T-helper 17 cell (primary cell): ENCODE measurements at regions not wholly inside any gene's neighbourhood (a gene's known extent, or its start where the extent isn't known, plus 50 kb on each side); places are given as distances from the start of the nearest gene placed in this dataset.

ENCODE experiments used
- ATAC-seq: fragments of 150-1000 bp; cut with Tn5 transposase; 2 replicates; pipeline ENCODE4 v1.10.0; 2021; ENCODE audit warnings: mild to moderate bottlenecking, moderate library complexity
- DNase-seq, 3 donors: peaks; one replicate each; pipeline versions ENCODE4 v3.0.0 to v3.0.0-alpha.2; 2020 to 2021
- H3K9me3 ChIP-seq: one replicate; pipeline ENCODE4 v1.7.0; 2013; ENCODE audit warnings: low read length, mild to moderate bottlenecking; ENCODE audit not compliant: control insufficient read depth, poor library complexity, severe bottlenecking
- H3K27ac Mint-ChIP-seq: one replicate; pipeline ENCODE4 v1.8.0; 2022; ENCODE audit warnings: mild to moderate bottlenecking, moderate library complexity, mixed read lengths
- H3K27me3 Mint-ChIP-seq: one replicate; pipeline ENCODE4 v1.8.0; 2022; ENCODE audit warnings: mixed read lengths
- H3K36me3 Mint-ChIP-seq: one replicate; pipeline ENCODE4 v1.8.0; 2022; ENCODE audit warnings: low read depth, mixed read lengths
- H3K4me1 Mint-ChIP-seq: one replicate; pipeline ENCODE4 v1.8.0; 2022; ENCODE audit warnings: mild to moderate bottlenecking, mixed read lengths
- H3K4me3 Mint-ChIP-seq: one replicate; pipeline ENCODE4 v1.8.0; 2022; ENCODE audit warnings: mild to moderate bottlenecking, moderate library complexity, mixed read lengths

DNA sequence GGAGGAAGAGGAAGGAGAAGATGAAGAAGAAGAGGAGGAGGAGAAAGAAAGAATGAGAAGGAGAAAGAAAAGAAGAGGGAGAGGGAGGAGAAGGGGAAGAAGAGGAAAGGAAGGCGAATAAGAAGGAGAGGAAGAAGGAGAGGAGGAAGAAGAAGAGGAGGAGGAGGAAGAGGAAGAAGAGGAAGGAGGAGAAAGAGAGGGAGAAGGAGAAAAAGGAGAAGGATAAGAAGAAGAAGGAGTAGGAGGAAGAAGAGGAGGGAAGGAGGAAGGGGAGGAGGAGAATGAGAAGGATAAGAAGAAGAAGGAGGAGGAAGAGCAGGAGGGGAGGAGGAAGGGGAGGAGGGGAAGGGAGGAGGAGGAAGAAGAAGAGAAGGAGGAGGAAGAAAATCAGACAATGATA, 149.2 kb upstream of the LYZL2 start:
- no peaks in the 10 kb centered on the region for H3K9me3 ChIP-seq
- Mint-ChIP-seq H3K4me3 (no peak overlapping the region), H3K27me3 (peaks cover 18% of the 10 kb centered on the region), H3K4me1 (peaks cover 7% of the 10 kb centered on the region), H3K36me3 (no peaks in the 10 kb centered on the region), H3K27ac (no peak overlapping the region)
- DNase-seq (no peak), ATAC-seq (no peak)

DNA sequence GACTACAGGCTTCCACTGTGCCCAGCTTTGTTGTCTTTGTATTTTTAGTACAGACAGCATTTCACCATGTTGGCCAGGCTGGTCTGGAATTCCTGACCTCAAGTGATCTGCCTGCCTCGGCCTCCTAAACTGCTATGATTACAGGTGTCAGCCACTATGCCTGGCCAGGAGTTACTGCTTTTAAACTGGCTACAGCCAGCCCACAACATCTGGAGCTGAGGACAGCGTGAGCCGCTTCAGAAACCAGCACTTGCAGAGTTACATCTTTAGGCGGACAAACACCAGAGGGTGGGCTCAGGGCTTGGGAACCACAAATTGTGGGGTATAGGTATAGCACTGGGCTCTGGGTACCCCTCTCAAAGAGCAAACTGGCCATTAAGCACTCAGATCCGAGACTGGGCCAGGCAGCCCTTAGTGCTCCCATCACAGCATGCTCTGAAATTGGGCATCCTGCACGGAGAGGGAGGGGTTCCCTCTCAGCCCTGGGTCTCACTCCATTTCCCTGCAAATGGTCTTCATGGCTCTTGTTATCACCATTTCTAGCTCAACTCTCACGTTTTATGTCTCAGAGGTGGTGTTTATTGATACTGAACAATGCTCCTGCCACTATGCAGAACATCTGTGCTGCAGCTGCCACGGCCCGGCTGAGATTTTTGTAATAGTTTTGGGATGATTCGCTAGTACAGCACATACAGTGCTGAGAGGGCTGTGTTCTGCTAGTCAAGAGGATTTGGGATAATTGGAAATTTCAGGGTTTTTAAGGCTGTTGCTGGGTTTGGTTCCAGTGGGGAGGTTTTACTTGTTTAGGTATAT, 146.4 kb upstream of the LYZL2 start:
- no peak for ATAC-seq
- peaks cover 2% of the 10 kb centered on the region for H3K4me1 Mint-ChIP-seq

DNA sequence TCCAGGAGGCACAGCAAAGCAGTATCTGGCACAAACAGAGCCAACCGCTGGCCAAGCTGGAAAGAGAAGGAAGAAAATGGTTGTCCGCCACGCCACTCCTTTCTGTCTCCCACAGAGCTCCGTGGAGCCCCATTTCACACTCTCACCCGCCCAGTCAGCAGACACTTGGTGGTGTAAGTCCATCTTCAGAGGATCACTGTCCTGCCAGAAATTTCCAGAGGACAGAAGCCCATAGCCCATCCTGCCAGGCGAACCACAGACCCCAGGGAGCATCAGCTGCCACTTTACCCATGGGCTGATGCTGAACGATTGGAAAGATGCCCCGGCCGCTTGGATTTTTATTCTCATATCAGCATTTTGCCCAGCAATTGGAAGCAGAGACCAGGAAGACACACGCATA, 144.7 kb upstream of the LYZL2 start:
- H3K4me1 Mint-ChIP-seq, result no peaks in the 10 kb centered on the region
- H3K9me3 ChIP-seq, result no peaks in the 10 kb centered on the region
- ATAC-seq (no peak), DNase-seq (no peak)
- no peaks in the 10 kb centered on the region for H3K36me3 Mint-ChIP-seq
- peaks cover 10% of the 10 kb centered on the region for H3K27me3 Mint-ChIP-seq
- no peak overlapping the region for H3K27ac Mint-ChIP-seq
- no peak overlapping the region for H3K4me3 Mint-ChIP-seq

More for the DNA sequence above, 146.4 kb upstream of the LYZL2 start:
- H3K9me3 ChIP-seq, result no peaks in the 10 kb centered on the region
- DNase-seq, result no peak
- no peaks in the 10 kb centered on the region for H3K36me3 Mint-ChIP-seq
- H3K27me3 Mint-ChIP-seq, result peaks cover 18% of the 10 kb centered on the region
- peak overlapping the region; percentile 2 for H3K27ac Mint-ChIP-seq
- H3K4me3 Mint-ChIP-seq, result no peak overlapping the region

DNA sequence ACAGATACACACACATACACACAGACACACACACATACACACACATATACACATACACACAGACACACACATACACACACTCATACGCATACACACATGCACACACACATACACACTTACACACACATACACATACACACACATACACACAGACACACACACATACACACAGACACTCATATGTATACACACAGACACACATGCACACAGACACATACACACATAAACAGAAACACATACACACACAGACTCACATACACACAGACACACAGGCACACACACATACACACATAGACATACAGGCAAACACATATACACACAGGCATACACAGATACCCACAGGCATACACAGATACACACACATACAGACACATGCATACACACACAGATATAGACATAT, 143.9 kb upstream of the LYZL2 start:
- ATAC-seq (no peak), DNase-seq (no peak)
- Mint-ChIP-seq H3K4me3 (no peak overlapping the region), H3K4me1 (no peaks in the 10 kb centered on the region), H3K27ac (no peak overlapping the region), H3K27me3 (peaks cover 2% of the 10 kb centered on the region), H3K36me3 (no peaks in the 10 kb centered on the region)
- H3K9me3 ChIP-seq, result no peaks in the 10 kb centered on the region

DNA sequence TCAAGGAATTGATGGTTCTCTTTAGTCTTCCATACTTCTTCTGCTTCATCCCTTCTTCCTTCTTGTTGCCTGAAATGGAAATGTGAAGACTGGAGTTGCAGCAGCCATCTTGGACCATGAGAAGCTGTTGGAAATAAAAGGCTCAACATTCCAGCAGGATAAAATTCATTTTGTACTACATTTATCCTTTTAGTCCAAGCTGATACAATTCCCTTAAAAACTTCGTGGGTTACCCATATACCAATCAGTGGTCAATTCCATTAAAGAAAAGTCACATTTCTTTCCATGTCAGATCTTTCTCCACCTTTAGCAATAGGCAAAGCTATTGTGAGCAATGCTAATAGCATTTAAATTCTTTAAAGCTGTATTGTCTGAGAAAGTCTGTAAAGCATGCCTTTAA, 141.3 kb upstream of the LYZL2 start:
- no peak overlapping the region for H3K4me3 Mint-ChIP-seq

DNA sequence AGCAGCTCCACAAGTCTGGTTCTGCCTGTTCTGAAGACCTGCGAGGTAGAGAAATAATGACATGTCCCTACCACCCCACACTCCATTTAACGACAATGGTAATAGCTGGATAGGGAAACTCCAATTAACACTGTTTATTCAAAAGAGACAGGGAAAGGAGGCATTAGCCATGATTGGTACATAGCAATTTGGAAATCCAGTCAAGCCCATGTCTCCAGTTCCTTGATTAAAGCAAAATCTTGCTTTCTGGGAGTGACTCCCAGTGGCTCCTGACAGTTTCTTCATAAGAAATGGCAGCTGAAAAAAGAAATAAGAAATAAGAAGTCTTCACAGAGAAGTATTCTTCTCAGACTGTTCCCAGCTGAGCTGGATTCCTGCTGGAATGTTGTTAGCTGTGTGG, 140.7 kb upstream of the LYZL2 start:
- Mint-ChIP-seq H3K27me3 (peaks cover 11% of the 10 kb centered on the region), H3K36me3 (no peaks in the 10 kb centered on the region), H3K4me3 (no peak overlapping the region), H3K27ac (no peak overlapping the region), H3K4me1 (no peaks in the 10 kb centered on the region)
- no peak for ATAC-seq
- H3K9me3 ChIP-seq, result no peaks in the 10 kb centered on the region
- no peak for DNase-seq

More for the DNA sequence above, 141.3 kb upstream of the LYZL2 start:
- Mint-ChIP-seq H3K4me1 (no peaks in the 10 kb centered on the region), H3K36me3 (no peaks in the 10 kb centered on the region), H3K27ac (no peak overlapping the region), H3K27me3 (peaks cover 11% of the 10 kb centered on the region)
- H3K9me3 ChIP-seq, result no peaks in the 10 kb centered on the region
- no peak for DNase-seq
- no peak for ATAC-seq

DNA sequence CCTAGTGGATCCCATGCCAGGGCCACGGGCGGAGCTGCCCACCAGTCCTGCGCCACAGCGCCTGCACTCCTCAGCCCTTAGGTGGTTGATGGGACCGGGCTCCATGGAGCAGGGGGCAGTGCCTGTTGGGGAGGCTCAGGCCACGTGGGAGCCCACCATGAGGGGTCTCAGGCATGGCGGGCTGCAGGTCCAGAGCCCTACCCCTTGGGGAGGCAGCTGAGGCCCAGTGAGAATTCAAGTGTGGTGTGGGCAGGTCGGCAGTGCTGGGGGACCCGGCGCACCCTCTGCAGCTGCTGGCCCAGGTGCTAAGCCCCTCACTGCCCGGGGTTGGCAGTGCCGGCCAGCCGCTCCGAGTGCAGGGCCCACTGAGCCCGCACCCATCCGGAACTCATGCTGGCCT, 139.8 kb upstream of the LYZL2 start:
- Mint-ChIP-seq H3K27ac (no peak overlapping the region), H3K36me3 (no peaks in the 10 kb centered on the region), H3K4me3 (no peak overlapping the region), H3K27me3 (peaks cover 11% of the 10 kb centered on the region), H3K4me1 (no peaks in the 10 kb centered on the region)
- H3K9me3 ChIP-seq, result no peaks in the 10 kb centered on the region
- ATAC-seq, result no peak
- no peak for DNase-seq

DNA sequence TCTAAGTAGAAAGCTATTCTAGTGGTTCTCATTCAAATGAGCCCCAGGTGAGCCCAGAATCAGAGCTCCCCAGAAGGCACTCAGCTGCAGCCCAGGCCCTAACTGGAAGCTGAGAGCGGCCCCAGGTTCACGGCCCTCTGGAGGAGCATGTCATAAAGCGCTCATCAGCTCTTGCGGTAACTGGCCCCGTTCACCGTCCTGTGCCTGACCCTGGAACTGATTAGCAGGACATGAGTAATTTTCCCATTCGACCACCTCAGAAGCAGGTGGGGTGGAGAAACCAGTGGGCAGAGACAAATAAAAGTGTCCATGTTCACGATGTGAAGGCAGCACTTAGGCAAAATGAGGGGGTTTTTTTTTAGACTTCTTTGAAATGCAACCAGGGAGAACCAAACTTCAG, 136.1 kb upstream of the LYZL2 start:
- no peaks in the 10 kb centered on the region for H3K9me3 ChIP-seq
- no peak for DNase-seq
- no peak for ATAC-seq
- Mint-ChIP-seq H3K4me3 (no peak overlapping the region), H3K27ac (no peak overlapping the region), H3K36me3 (no peaks in the 10 kb centered on the region), H3K4me1 (no peaks in the 10 kb centered on the region), H3K27me3 (peaks cover 11% of the 10 kb centered on the region)

DNA sequence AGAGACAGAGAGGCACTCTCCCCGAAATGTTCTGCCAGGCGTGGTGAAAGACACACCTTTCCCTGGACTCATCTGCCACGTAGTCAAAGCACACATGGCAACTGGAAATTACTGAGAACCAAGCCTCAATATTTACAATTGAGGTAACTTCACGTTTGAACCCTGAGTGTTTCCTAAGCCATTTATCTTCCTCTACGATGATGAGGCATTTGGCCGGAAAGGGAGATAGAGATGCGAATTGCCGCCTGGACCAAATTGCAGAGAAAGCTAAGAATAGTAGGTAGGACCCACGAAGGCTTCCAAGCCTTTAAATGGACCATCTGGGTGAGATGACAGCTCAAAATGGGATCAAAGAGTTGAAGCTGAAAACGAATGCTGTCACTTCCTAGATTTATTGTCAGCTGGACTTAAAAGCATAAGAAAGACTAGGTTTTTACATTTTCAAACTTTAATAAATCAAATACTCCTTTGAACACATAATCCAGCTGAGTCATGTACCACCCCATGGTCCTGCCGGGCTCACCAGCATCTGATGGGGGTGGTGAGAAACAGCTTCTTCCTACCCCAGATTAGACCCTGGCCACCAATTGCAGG, 135.6 kb upstream of the LYZL2 start:
- Mint-ChIP-seq H3K27ac (no peak overlapping the region), H3K27me3 (peaks cover 11% of the 10 kb centered on the region), H3K36me3 (no peaks in the 10 kb centered on the region), H3K4me1 (no peaks in the 10 kb centered on the region), H3K4me3 (no peak overlapping the region)
- no peak for DNase-seq
- no peak for ATAC-seq
- H3K9me3 ChIP-seq, result no peaks in the 10 kb centered on the region

DNA sequence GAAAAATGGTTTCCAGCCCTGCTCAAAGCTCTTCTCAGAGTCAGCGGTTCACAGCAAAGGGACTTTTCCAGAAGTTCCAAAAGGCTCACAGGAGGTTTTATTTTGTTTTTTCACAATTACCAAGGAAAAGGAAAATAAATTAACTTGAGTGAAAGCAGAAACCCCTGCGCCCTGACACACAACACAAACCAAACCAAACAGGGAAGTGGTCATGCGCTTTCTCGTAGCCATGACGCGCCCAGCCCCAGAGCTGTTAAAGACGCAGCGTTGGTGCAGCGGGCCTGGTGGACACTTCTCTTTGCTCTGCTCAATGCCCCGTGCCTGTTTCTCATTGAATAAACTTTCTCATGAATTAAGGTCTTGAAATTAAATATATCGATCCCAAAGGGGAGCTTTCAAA, 134.4 kb upstream of the LYZL2 start:
- Mint-ChIP-seq H3K4me1 (no peaks in the 10 kb centered on the region), H3K27ac (no peak overlapping the region), H3K36me3 (no peaks in the 10 kb centered on the region), H3K4me3 (no peak overlapping the region), H3K27me3 (peaks cover 11% of the 10 kb centered on the region)
- no peaks in the 10 kb centered on the region for H3K9me3 ChIP-seq
- ATAC-seq, result no peak
- DNase-seq, result no peak

DNA sequence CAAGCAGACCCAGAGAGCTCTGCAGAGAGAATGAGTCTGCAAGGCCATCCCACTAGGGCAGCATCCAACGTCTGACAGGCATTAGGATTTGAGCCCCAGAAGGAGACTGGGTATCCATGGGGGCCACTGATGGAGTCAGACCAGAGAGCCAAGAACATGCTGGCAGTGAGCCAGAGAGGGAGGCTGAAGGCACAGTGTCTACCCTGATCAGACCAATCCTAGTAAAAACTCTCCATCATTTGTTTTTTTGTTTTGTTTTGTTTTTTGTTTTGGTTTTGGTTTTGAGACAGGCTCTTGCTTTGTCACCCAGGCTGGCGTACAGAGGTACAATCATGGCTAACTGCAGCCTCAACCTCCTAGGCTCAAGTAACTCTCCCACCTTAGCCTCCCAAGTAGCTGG, 133.1 kb upstream of the LYZL2 start:
- Mint-ChIP-seq H3K27ac (peak overlapping the region; percentile 34), H3K4me1 (no peaks in the 10 kb centered on the region), H3K4me3 (no peak overlapping the region), H3K36me3 (no peaks in the 10 kb centered on the region), H3K27me3 (peaks cover 7% of the 10 kb centered on the region)
- DNase-seq (no peak), ATAC-seq (no peak)
- H3K9me3 ChIP-seq, result no peaks in the 10 kb centered on the region

DNA sequence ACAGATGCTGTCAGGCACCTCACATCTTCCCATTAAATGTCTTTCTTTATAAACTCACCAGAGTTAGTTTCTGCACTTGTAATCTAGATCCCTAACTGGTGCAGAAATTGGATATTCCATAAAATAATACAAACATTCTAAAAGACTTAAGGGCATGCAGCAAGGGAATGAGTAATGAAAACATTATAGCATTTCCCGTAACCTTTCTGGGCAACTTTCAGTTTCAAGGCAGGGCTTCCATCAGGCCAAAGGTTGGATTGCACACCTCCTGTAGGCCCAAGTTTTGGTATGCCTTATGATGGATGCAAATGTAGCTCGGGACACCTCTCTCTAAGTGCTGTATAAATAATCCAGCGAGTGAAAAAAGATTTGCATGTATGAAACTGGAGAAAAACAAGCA, 129.9 kb upstream of the LYZL2 start:
- Mint-ChIP-seq H3K4me1 (no peaks in the 10 kb centered on the region), H3K36me3 (no peaks in the 10 kb centered on the region), H3K4me3 (no peak overlapping the region), H3K27ac (peak overlapping the region; percentile 24), H3K27me3 (no peaks in the 10 kb centered on the region)
- DNase-seq, result no peak
- no peaks in the 10 kb centered on the region for H3K9me3 ChIP-seq
- ATAC-seq, result no peak

DNA sequence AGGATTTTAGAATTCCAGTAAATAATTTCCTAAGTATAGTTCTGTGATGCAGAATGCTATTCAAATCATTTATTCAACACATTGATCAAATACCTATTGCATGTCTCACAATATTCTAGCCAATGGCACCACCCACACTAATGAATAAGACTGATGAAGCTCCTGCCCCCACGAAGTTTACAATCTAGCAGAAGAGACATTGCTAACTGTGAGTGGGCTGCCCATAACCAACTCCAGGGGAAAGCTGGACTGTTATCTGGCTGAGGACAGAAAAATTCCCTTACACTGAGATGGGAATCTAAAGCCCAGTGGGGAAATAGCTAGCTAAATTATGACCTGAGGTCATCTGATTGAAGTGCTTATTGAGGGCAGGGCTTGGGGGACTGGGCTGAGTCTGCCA, 128.8 kb upstream of the LYZL2 start:
- Mint-ChIP-seq H3K4me1 (no peaks in the 10 kb centered on the region), H3K27ac (no peak overlapping the region), H3K27me3 (peaks cover 9% of the 10 kb centered on the region), H3K4me3 (no peak overlapping the region), H3K36me3 (no peaks in the 10 kb centered on the region)
- no peaks in the 10 kb centered on the region for H3K9me3 ChIP-seq
- no peak for ATAC-seq
- no peak for DNase-seq

DNA sequence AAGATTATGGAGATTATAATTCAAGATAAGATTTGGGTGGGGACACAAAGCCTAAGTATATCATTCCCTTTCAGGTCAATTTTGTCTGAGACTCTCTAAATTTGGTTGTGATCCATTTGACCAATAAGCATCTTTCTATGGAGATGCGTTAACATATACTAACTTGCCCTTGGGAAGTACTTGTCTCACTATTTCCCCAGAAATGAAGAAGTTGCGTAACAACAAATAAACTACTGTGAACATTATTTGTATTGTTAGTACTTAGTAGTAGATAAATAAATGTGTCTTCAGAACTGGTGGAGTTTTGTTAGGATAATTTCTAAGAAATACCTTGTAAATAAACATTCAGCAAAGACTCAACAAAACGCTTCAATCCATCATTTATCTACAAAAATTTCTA, 127.3 kb upstream of the LYZL2 start:
- H3K9me3 ChIP-seq, result no peaks in the 10 kb centered on the region
- H3K36me3 Mint-ChIP-seq, result no peaks in the 10 kb centered on the region
- ATAC-seq (no peak), DNase-seq (no peak)
- peaks cover 11% of the 10 kb centered on the region for H3K27me3 Mint-ChIP-seq
- H3K4me3 Mint-ChIP-seq, result no peak overlapping the region
- no peak overlapping the region for H3K27ac Mint-ChIP-seq
- no peaks in the 10 kb centered on the region for H3K4me1 Mint-ChIP-seq
